RWPE2 (cell line): ENCODE measurements at regions not wholly inside any gene's neighbourhood (a gene's known extent, or its start where the extent isn't known, plus 50 kb on each side); places are given as distances from the start of the nearest gene placed in this dataset.

Experiments
- ATAC-seq: fragments of 200-7000 bp; cut with Tn5 transposase; 3 replicates; pipeline ENCODE4 v1.9.1; 2021; ENCODE audit warnings: low read depth
- DNase-seq: peaks from one replicate; pipeline ENCODE4 v3.0.0-alpha.2; 2020; ENCODE audit warnings: low spot score
- H3K27ac ChIP-seq: fragments of 450-650 bp; 2 replicates; pipeline ENCODE4 v1.5.1; 2017; ENCODE audit warnings: mild to moderate bottlenecking; ENCODE audit not compliant: poor library complexity, severe bottlenecking
- H3K27me3 ChIP-seq: fragments of 250-450 bp; sonication (Bioruptor Pico); 2 replicates; pipeline ENCODE4 v1.5.1; 2021; ENCODE audit warnings: mild to moderate bottlenecking, moderate library complexity; ENCODE audit not compliant: insufficient read depth, poor library complexity, severe bottlenecking
- H3K36me3 ChIP-seq: fragments of 250-450 bp; sonication (Bioruptor Pico); 2 replicates; pipeline ENCODE4 v1.5.1; 2020; ENCODE audit warnings: low read depth, mild to moderate bottlenecking, moderate library complexity
- H3K4me1 ChIP-seq: fragments of 250-450 bp; sonication (Bioruptor Pico); 2 replicates; pipeline ENCODE4 v1.5.1; 2021; ENCODE audit warnings: mild to moderate bottlenecking, moderate library complexity; ENCODE audit not compliant: insufficient read depth, poor library complexity, severe bottlenecking
- H3K4me3 ChIP-seq: fragments of 250-450 bp; sonication (Bioruptor Pico); 2 replicates; pipeline ENCODE4 v1.5.1; 2021; ENCODE audit warnings: mild to moderate bottlenecking, moderate library complexity; ENCODE audit not compliant: severe bottlenecking
- H3K9me3 ChIP-seq: fragments of 250-450 bp; sonication (Bioruptor Pico); 2 replicates; pipeline ENCODE4 v1.5.1; 2021; ENCODE audit warnings: mild to moderate bottlenecking, moderate library complexity; ENCODE audit not compliant: severe bottlenecking
- CTCF ChIP-seq: fragments of 450-650 bp; IDR thresholded peaks from one replicate; pipeline ENCODE4 v1.5.1; 2017; ENCODE audit warnings: mild to moderate bottlenecking, moderate library complexity; ENCODE audit not compliant: poor library complexity, severe bottlenecking

- Histone ChIP-seq H3K9me3 (no peaks in the 10 kb centered on the region), H3K4me1 (no peaks in the 10 kb centered on the region), H3K4me3 (no peak overlapping the region), H3K27me3 (peaks cover 12% of the 10 kb centered on the region), H3K27ac (no peak overlapping the region), H3K36me3 (no peaks in the 10 kb centered on the region)
- no peak for ATAC-seq
- DNase-seq, result no peak
- TF ChIP-seq CTCF, result no peak
These were observed 956.6 kb downstream of the LRFN5 start for GRCh38 chr14:42563313-42563712.

GRCh38 chr14:42556551-42556950, 949.9 kb downstream of the LRFN5 start:
- no peak overlapping the region for H3K27ac ChIP-seq
- H3K9me3 ChIP-seq, result no peaks in the 10 kb centered on the region
- ATAC-seq (no peak), DNase-seq (no peak)
- H3K4me3 ChIP-seq, result no peak overlapping the region
- peaks cover 6% of the 10 kb centered on the region for H3K27me3 ChIP-seq
- TF ChIP-seq CTCF, result no peak
- H3K36me3 ChIP-seq, result no peaks in the 10 kb centered on the region
- no peaks in the 10 kb centered on the region for H3K4me1 ChIP-seq

GRCh38 chr14:42555365-42555764, 948.7 kb downstream of the LRFN5 start:
- Histone ChIP-seq H3K4me1 (no peaks in the 10 kb centered on the region), H3K27me3 (peaks cover 2% of the 10 kb centered on the region), H3K4me3 (no peak overlapping the region), H3K9me3 (no peaks in the 10 kb centered on the region), H3K36me3 (no peaks in the 10 kb centered on the region), H3K27ac (no peak overlapping the region)
- TF ChIP-seq CTCF, result no peak
- DNase-seq, result no peak
- no peak for ATAC-seq

GRCh38 chr14:42554091-42554490, 947.4 kb downstream of the LRFN5 start:
- H3K27me3 ChIP-seq, result no peaks in the 10 kb centered on the region
- no peaks in the 10 kb centered on the region for H3K4me1 ChIP-seq
- ATAC-seq (no peak), DNase-seq (no peak)
- no peak overlapping the region for H3K27ac ChIP-seq
- TF ChIP-seq CTCF, result no peak
- no peaks in the 10 kb centered on the region for H3K36me3 ChIP-seq
- H3K4me3 ChIP-seq, result no peak overlapping the region
- no peaks in the 10 kb centered on the region for H3K9me3 ChIP-seq

GRCh38 chr14:42550310-42550709, 943.6 kb downstream of the LRFN5 start:
- ATAC-seq, result no peak
- H3K27ac ChIP-seq, result no peak overlapping the region
- no peaks in the 10 kb centered on the region for H3K36me3 ChIP-seq
- DNase-seq, result no peak
- TF ChIP-seq CTCF, result no peak
- no peaks in the 10 kb centered on the region for H3K4me1 ChIP-seq
- H3K9me3 ChIP-seq, result no peaks in the 10 kb centered on the region
- H3K4me3 ChIP-seq, result no peak overlapping the region
- H3K27me3 ChIP-seq, result peaks cover 13% of the 10 kb centered on the region
